Fibroblast of peridontal ligament (primary cell): ENCODE measurements at regions not wholly inside any gene's neighbourhood (a gene's known extent, or its start where the extent isn't known, plus 50 kb on each side); places are given as distances from the start of the nearest gene placed in this dataset.
"Not testable (repeated sequence)": the region's sequence is repeated elsewhere in the genome, so short reads cannot be mapped to it uniquely, and the experiment has no call there.

Source experiments
- DNase-seq: peaks from one replicate; pipeline ENCODE4 v3.0.0-alpha.2; 2010; ENCODE audit errors: extremely low read depth

- no peak for DNase-seq
These were observed 148.3 kb upstream of the LMCD1 start for GRCh38 chr3:8353364-8353763.

- DNase-seq = no peak
These were observed 146.3 kb upstream of the LMCD1 start for GRCh38 chr3:8355346-8355745.

GRCh38 chr3:8356066-8356465 is 145.6 kb upstream of the LMCD1 start:
- not testable (repeated sequence) for DNase-seq

- DNase-seq = no peak
These were observed 143.8 kb upstream of the LMCD1 start for GRCh38 chr3:8357859-8358258.

GRCh38 chr3:8359133-8359532 is 142.5 kb upstream of the LMCD1 start:
- no peak for DNase-seq

GRCh38 chr3:8363200-8363599 is 138.4 kb upstream of the LMCD1 start:
- DNase-seq = no peak

- no peak for DNase-seq
These were observed 136.1 kb upstream of the LMCD1 start for GRCh38 chr3:8365541-8365940.

- no peak for DNase-seq
These were observed 135.3 kb upstream of the LMCD1 start for GRCh38 chr3:8366219-8366810.

GRCh38 chr3:8368598-8368997 is 133.0 kb upstream of the LMCD1 start:
- DNase-seq = no peak

GRCh38 chr3:8369638-8370037 is 132.0 kb upstream of the LMCD1 start:
- DNase-seq = no peak

- DNase-seq = peak; percentile 68
These were observed 130.5 kb upstream of the LMCD1 start for GRCh38 chr3:8371085-8371551.

- DNase-seq = no peak
These were observed 129.6 kb upstream of the LMCD1 start for GRCh38 chr3:8371960-8372463.

GRCh38 chr3:8380904-8381704 is 120.5 kb upstream of the LMCD1 start:
- no peak for DNase-seq

GRCh38 chr3:8385848-8386620 is 115.6 kb upstream of the LMCD1 start:
- peak; percentile 54 for DNase-seq

GRCh38 chr3:8387571-8387970 is 114.1 kb upstream of the LMCD1 start:
- DNase-seq = peak; percentile 57

GRCh38 chr3:8399686-8400085 is 101.9 kb upstream of the LMCD1 start:
- no peak for DNase-seq

- no peak for DNase-seq
These were observed 100.7 kb upstream of the LMCD1 start for GRCh38 chr3:8400911-8401310.

- DNase-seq = no peak
These were observed 97.6 kb upstream of the LMCD1 start for GRCh38 chr3:8403996-8404395.

GRCh38 chr3:8405144-8405543 is 96.5 kb upstream of the LMCD1 start:
- DNase-seq = no peak

GRCh38 chr3:8406479-8406878 is 95.1 kb upstream of the LMCD1 start:
- no peak for DNase-seq

- DNase-seq = no peak
These were observed 88.2 kb upstream of the LMCD1 start for GRCh38 chr3:8413337-8413926.

- DNase-seq = peak; percentile 15
These were observed 84.7 kb upstream of the LMCD1 start for GRCh38 chr3:8416965-8417364.
